SK-N-SH (cell line): ENCODE measurements at regions not wholly inside any gene's neighbourhood (a gene's known extent, or its start where the extent isn't known, plus 50 kb on each side); places are given as distances from the start of the nearest gene placed in this dataset.

Experiments
- CTCF ChIA-PET: fragments of 300-600, 350-600 bp; formaldehyde crosslinking; extraction: SDS; loops from one replicate; lab custom pipeline; 2021; lab: Yijun Ruan, JAX
- POLR2A ChIA-PET: fragments of 350-600 bp; sonication (Branson Sonifier 250); formaldehyde crosslinking; extraction: SDS; loops from one replicate; lab custom pipeline; 2020; ENCODE audit warnings: antibody characterized with exemption, inconsistent platforms; lab: Yijun Ruan, JAX
- DNase-seq: peaks from one replicate; pipeline ENCODE4 v3.0.0; 2012
- H2AFZ ChIP-seq: fragments of 200-600 bp; sonication (generic); 2 replicates; pipeline ENCODE4 v1.8.1; 2016; ENCODE audit warnings: antibody characterized with exemption, mild to moderate bottlenecking, low read depth
- H3F3A ChIP-seq: fragments of 200-600 bp; sonication (generic); replicated peaks from 2 replicates; pipeline ENCODE3; 2016; ENCODE audit warnings: antibody characterized with exemption, mild to moderate bottlenecking; ENCODE audit not compliant: insufficient read depth
- H3K27ac ChIP-seq, 2 experiments: fragments of 200-500 bp in 1 of 2; fragments of 200-600 bp in 1 of 2; sonication (Bioruptor generic) in 1 of 2; sonication (generic), shearing (Covaris generic) in 1 of 2; 2 replicates each; pipeline versions ENCODE4 v1.5.1 to v1.6.1; 2014 to 2016; ENCODE audit warnings: low read depth in 2 of 2, inconsistent platforms in 1 of 2, low read length in 1 of 2, mild to moderate bottlenecking in 1 of 2, mixed read lengths in 1 of 2
- H3K27me3 ChIP-seq: fragments of 200-600 bp; sonication (generic), shearing (Covaris generic); 2 replicates; pipeline ENCODE4 v1.6.1; 2016; ENCODE audit warnings: mixed run types; ENCODE audit not compliant: insufficient read depth
- H3K36me3 ChIP-seq, 2 experiments: fragments of 200-500 bp in 1 of 2; fragments of 200-600 bp in 1 of 2; sonication (Bioruptor generic) in 1 of 2; sonication (generic) in 1 of 2; replicated peaks in 1 of 2; 2 replicates each; pipeline versions ENCODE3 to v1.5.1; 2014 to 2016; ENCODE audit warnings: low read length in 1 of 2, mild to moderate bottlenecking in 1 of 2; ENCODE audit not compliant: insufficient read depth in 2 of 2, control insufficient read depth in 1 of 2
- H3K4me1 ChIP-seq, 2 experiments: fragments of 200-500 bp in 1 of 2; fragments of 200-600 bp in 1 of 2; sonication (Bioruptor generic) in 1 of 2; sonication (generic), shearing (Covaris generic) in 1 of 2; 2 replicates each; pipeline versions ENCODE4 v1.5.1 to v1.6.1; 2014 to 2016; ENCODE audit warnings: low read depth in 1 of 2, low read length in 1 of 2, mixed run types in 1 of 2; ENCODE audit not compliant: insufficient read depth in 2 of 2, control insufficient read depth in 1 of 2
- H3K4me2 ChIP-seq: fragments of 200-600 bp; sonication (generic), shearing (Covaris generic); 2 replicates; pipeline ENCODE4 v1.6.1; 2017; ENCODE audit warnings: mixed run types
- H3K4me3 ChIP-seq, 2 experiments: fragments of 200-500 bp in 1 of 2; fragments of 200-600 bp in 1 of 2; sonication (Bioruptor generic) in 1 of 2; sonication (generic), shearing (Covaris generic) in 1 of 2; 2 replicates each; pipeline versions ENCODE4 v1.5.1 to v1.8.1; 2014 to 2016; ENCODE audit warnings: low read depth in 2 of 2, inconsistent platforms in 1 of 2, low read length in 1 of 2, mild to moderate bottlenecking in 1 of 2, mixed read lengths in 1 of 2, moderate library complexity in 1 of 2
- H3K79me2 ChIP-seq: fragments of 200-600 bp; sonication (generic); 2 replicates; pipeline ENCODE4 v1.8.1; 2017; ENCODE audit warnings: mild to moderate bottlenecking; ENCODE audit not compliant: insufficient read depth
- H3K9ac ChIP-seq: fragments of 200-600 bp; sonication (generic); 2 replicates; pipeline ENCODE4 v1.6.1; 2017; ENCODE audit warnings: mixed run types
- H3K9me2 ChIP-seq: fragments of 200-600 bp; sonication (generic); 2 replicates; pipeline ENCODE4 v1.6.1; 2017; ENCODE audit warnings: mixed run types
- H3K9me3 ChIP-seq: fragments of 200-600 bp; sonication (generic); 2 replicates; pipeline ENCODE4 v1.6.1; 2017; ENCODE audit warnings: mixed run types, mild to moderate bottlenecking, moderate library complexity
- H4K20me1 ChIP-seq: fragments of 200-600 bp; sonication (generic); 2 replicates; pipeline ENCODE4 v1.6.1; 2017; ENCODE audit warnings: mild to moderate bottlenecking, mixed run types; ENCODE audit not compliant: insufficient read depth
- EP300 ChIP-seq, 2 experiments: IDR thresholded peaks; 2 replicates each; pipeline versions ENCODE4 v1.4.0 to v1.6.1; 2012; ENCODE audit warnings: borderline replicate concordance in 1 of 2, low read depth in 1 of 2, low read length in 1 of 2
- FOSL2 ChIP-seq: IDR thresholded peaks from 2 replicates; pipeline ENCODE4 v1.4.0; 2012; ENCODE audit warnings: low read depth, mild to moderate bottlenecking, moderate library complexity, borderline replicate concordance
- FOXJ3 ChIP-seq: sonication (generic); formaldehyde crosslinking; IDR thresholded peaks from 2 replicates; pipeline ENCODE4 v1.5.1; 2020; ENCODE audit warnings: mild to moderate bottlenecking, missing genetic modification reagents
- FOXM1 ChIP-seq: IDR thresholded peaks from 2 replicates; pipeline ENCODE4 v1.4.0; 2012; ENCODE audit warnings: low read depth, mild to moderate bottlenecking
- GABPA ChIP-seq: IDR thresholded peaks from 2 replicates; pipeline ENCODE4 v1.4.0; 2012; ENCODE audit warnings: low read depth, mild to moderate bottlenecking
- GATA2 ChIP-seq: sonication (generic); formaldehyde crosslinking; IDR thresholded peaks from 2 replicates; pipeline ENCODE4 v1.5.0; 2020; ENCODE audit warnings: mild to moderate bottlenecking, missing genetic modification reagents
- JUND ChIP-seq: IDR thresholded peaks from 2 replicates; pipeline ENCODE4 v1.4.0; 2012
- MEF2A ChIP-seq: IDR thresholded peaks from 2 replicates; pipeline ENCODE4 v1.4.0; 2012; ENCODE audit warnings: low read depth, borderline replicate concordance
- MXI1 ChIP-seq: IDR thresholded peaks from 2 replicates; pipeline ENCODE4 v1.6.1; 2012; ENCODE audit warnings: mild to moderate bottlenecking, low read depth, low read length, improper control_type of control experiment
- NFIC ChIP-seq: IDR thresholded peaks from 2 replicates; pipeline ENCODE4 v1.4.0; 2012; ENCODE audit warnings: borderline replicate concordance
- POLR2AphosphoS5 ChIP-seq: IDR thresholded peaks from 2 replicates; pipeline ENCODE4 v1.6.1; 2012; ENCODE audit warnings: low read depth, low read length
- RCOR1 ChIP-seq: fragments of 150-350 bp; IDR thresholded peaks from 2 replicates; pipeline ENCODE4 v1.6.1; 2017; ENCODE audit warnings: antibody characterized with exemption, low read length
- RFX5 ChIP-seq: IDR thresholded peaks from 2 replicates; pipeline ENCODE4 v1.6.1; 2012; ENCODE audit warnings: mild to moderate bottlenecking, improper control_type of control experiment, low read length
- RXRA ChIP-seq: IDR thresholded peaks from 2 replicates; pipeline ENCODE4 v1.4.0; 2012; ENCODE audit warnings: low read depth, mild to moderate bottlenecking, borderline replicate concordance
- SIN3A ChIP-seq: IDR thresholded peaks from 2 replicates; pipeline ENCODE4 v1.6.1; 2012; ENCODE audit warnings: low read depth, mild to moderate bottlenecking, low read length, moderate library complexity, borderline replicate concordance
- SMC3 ChIP-seq: IDR thresholded peaks from 2 replicates; pipeline ENCODE4 v1.6.1; 2012; ENCODE audit warnings: low read depth, low read length, improper control_type of control experiment
- TAF1 ChIP-seq: IDR thresholded peaks from 2 replicates; pipeline ENCODE4 v1.6.1; 2012; ENCODE audit warnings: low read depth, mild to moderate bottlenecking, low read length, moderate library complexity, borderline replicate concordance
- TCF12 ChIP-seq: IDR thresholded peaks from 2 replicates; pipeline ENCODE4 v1.4.0; 2012
- TEAD4 ChIP-seq: IDR thresholded peaks from 2 replicates; pipeline ENCODE4 v1.4.0; 2012; ENCODE audit warnings: mild to moderate bottlenecking, borderline replicate concordance; ENCODE audit not compliant: insufficient read depth
- YY1 ChIP-seq: IDR thresholded peaks from 2 replicates; pipeline ENCODE4 v1.4.0; 2012; ENCODE audit warnings: low read depth, mild to moderate bottlenecking
- WGBS: methylation state at CpG from one replicate; pipeline ENCODE4 v1.1.6; 2017; ENCODE audit warnings: low lambda C conversion rate; 5-methylcytosine and 5-hydroxymethylcytosine counted together
- TF ChIP-seq, protein P1 (sequence below): IDR thresholded peaks from 2 replicates; pipeline ENCODE4 v1.4.0; 2012; ENCODE audit warnings: low read depth
- TF ChIP-seq, protein P2 (sequence below): fragments of 150-350 bp; IDR thresholded peaks from 2 replicates; pipeline ENCODE4 v1.6.1; 2016; ENCODE audit warnings: mild to moderate bottlenecking, low read depth, low read length
- TF ChIP-seq, protein P3 (sequence below): IDR thresholded peaks from 2 replicates; pipeline ENCODE4 v1.4.0; 2012; ENCODE audit warnings: low read depth, borderline replicate concordance
- TF ChIP-seq, protein P4 (sequence below): IDR thresholded peaks from 2 replicates; pipeline ENCODE4; 2012

DNA sequence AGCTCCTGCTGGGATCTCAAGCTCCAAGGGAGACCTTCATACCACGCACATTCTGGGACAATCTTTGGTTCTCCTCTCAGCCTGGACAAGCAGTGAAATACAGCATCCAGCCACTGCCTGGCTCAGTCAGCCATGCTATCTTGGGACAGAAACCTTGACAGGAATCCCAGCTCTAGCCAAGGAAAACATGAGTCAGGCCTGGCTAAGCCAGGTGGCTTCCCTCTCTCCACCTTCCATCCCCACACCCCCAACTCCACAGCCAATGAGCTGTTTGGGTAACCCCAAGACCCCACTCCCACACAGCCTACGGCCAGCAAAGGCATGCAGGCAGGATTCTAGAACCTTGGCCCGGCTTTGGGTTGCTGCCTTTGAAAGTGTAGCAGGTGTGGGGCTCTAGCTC, 64.9 kb downstream of the MCFD2 start (continued):
- TF ChIP-seq TEAD4 (peak; percentile 49; the same call in 1 of the 2 replicates), TAF1 (peak; percentile 34; the same call in 1 of the 2 replicates), RXRA (peak; percentile 71; the same call in 1 of the 2 replicates), RCOR1 (no peak), MEF2A (peak; percentile 60; the same call in 1 of the 2 replicates), SMC3 (no peak), FOXJ3 (CRISPR knock-in tag) (no peak), JUND (peak; percentile 80)
- TF ChIP-seq, protein P1, sequence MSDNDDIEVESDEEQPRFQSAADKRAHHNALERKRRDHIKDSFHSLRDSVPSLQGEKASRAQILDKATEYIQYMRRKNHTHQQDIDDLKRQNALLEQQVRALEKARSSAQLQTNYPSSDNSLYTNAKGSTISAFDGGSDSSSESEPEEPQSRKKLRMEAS, result peak; percentile 84
- TF ChIP-seq, all 33 proteins: peak for 14

DNA sequence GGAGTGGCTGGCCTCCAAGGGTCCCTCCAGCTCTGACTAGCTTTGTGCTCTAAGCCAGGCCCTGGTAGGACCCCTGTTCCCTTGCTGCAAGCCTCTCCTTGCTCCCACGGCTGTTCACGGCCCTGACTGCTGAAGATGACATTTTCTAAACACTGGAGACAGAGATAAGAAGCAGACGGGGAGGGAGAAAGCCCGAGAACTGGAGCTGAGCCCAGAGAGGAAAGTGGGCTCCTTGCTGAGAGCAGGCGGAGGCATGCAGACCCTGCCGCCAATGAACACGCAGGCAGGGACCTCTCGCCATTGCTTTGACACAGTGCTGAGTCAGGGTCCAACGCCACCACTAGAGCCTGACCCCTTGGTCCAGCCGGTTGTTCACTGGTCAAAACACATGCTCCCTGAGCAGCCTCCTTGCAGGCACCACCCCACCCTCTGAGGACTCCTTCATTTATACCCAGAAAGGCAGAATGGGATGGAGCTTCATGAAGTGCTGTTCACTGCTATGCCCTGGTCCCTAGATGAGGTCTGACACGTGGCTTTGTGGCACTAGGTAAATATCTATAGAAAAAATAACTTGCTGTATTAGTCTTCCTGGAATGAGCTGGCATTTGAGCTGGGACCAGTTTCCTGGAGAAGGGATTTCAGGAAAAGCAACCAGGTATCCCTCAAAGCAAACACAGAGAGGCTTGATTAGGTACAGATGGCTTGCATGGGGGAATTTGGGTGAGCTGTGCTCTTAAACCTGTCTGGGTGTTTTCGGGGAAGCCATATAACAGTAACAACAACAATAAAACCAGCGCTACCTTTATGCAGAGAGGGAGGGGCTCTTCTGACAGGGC, 65.7 kb downstream of the MCFD2 start:
- DNase-seq, result peak; percentile 46
- H3K4me2 ChIP-seq, result peak overlapping the region; percentile 64
- WGBS, result 36% methylated on average over 13 of the region's 13 CpGs
- H3K9me2 ChIP-seq, result no peaks in the 10 kb centered on the region
- no peaks in the 10 kb centered on the region for H3K36me3 ChIP-seq
- H3K27ac ChIP-seq, result peak overlapping the region; percentile 92 to 99
- H2AFZ ChIP-seq, result no peak overlapping the region
- peaks cover 68% of the 10 kb centered on the region for H3F3A ChIP-seq
- POLR2A ChIA-PET, result interaction anchor here (0.7 kb wide), 1 partner anchor 1469 kb away, joined by 3 read pairs; no protein-coding TSS in a partner anchor
- no peaks in the 10 kb centered on the region for H3K27me3 ChIP-seq
- H4K20me1 ChIP-seq, result no peaks in the 10 kb centered on the region
- no peaks in the 10 kb centered on the region for H3K9me3 ChIP-seq
- peaks cover 10% of the 10 kb centered on the region for H3K79me2 ChIP-seq
- CTCF ChIA-PET, result interaction anchor here (0.7 to 2.0 kb wide), 10 partner anchors 8 to 857 kb away, joined by 3 to 8 read pairs (median 4); no protein-coding TSS in a partner anchor
- peaks cover 61 to 73% of the 10 kb centered on the region in 2 experiments for H3K4me1 ChIP-seq
- peak overlapping the region in 1 of 2 experiments; percentile 2; a peak in 1 of 4 replicates for H3K4me3 ChIP-seq
- peak overlapping the region; percentile 72 for H3K9ac ChIP-seq
- 0 out of 2 replicates have a peak, but pooled peaks have one; percentile 6 for TF ChIP-seq TEAD4
- TF ChIP-seq FOXM1, result no peak
- peak; percentile 90 for TF ChIP-seq TCF12
- no peak for TF ChIP-seq GABPA
- peak; percentile 31; the same call in 1 of the 2 replicates for TF ChIP-seq FOSL2
- TF ChIP-seq, protein P2, sequence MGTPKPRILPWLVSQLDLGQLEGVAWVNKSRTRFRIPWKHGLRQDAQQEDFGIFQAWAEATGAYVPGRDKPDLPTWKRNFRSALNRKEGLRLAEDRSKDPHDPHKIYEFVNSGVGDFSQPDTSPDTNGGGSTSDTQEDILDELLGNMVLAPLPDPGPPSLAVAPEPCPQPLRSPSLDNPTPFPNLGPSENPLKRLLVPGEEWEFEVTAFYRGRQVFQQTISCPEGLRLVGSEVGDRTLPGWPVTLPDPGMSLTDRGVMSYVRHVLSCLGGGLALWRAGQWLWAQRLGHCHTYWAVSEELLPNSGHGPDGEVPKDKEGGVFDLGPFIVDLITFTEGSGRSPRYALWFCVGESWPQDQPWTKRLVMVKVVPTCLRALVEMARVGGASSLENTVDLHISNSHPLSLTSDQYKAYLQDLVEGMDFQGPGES, result no peak
- no peak for TF ChIP-seq TAF1
- TF ChIP-seq, protein P3, sequence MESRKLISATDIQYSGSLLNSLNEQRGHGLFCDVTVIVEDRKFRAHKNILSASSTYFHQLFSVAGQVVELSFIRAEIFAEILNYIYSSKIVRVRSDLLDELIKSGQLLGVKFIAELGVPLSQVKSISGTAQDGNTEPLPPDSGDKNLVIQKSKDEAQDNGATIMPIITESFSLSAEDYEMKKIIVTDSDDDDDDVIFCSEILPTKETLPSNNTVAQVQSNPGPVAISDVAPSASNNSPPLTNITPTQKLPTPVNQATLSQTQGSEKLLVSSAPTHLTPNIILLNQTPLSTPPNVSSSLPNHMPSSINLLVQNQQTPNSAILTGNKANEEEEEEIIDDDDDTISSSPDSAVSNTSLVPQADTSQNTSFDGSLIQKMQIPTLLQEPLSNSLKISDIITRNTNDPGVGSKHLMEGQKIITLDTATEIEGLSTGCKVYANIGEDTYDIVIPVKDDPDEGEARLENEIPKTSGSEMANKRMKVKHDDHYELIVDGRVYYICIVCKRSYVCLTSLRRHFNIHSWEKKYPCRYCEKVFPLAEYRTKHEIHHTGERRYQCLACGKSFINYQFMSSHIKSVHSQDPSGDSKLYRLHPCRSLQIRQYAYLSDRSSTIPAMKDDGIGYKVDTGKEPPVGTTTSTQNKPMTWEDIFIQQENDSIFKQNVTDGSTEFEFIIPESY, result no peak
- 0 out of 2 replicates have a peak, but pooled peaks have one; percentile 22 for TF ChIP-seq RCOR1
- TF ChIP-seq GATA2 (CRISPR knock-in tag), result peak; percentile 43; the same call in 1 of the 2 replicates
- TF ChIP-seq YY1, result peak; percentile 64; the same call in 1 of the 2 replicates
- TF ChIP-seq, protein P4, sequence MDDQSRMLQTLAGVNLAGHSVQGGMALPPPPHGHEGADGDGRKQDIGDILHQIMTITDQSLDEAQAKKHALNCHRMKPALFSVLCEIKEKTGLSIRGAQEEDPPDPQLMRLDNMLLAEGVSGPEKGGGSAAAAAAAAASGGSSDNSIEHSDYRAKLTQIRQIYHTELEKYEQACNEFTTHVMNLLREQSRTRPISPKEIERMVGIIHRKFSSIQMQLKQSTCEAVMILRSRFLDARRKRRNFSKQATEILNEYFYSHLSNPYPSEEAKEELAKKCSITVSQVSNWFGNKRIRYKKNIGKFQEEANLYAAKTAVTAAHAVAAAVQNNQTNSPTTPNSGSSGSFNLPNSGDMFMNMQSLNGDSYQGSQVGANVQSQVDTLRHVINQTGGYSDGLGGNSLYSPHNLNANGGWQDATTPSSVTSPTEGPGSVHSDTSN, result peak; percentile 91
- TF ChIP-seq RFX5, result no peak
- peak; percentile 90 for TF ChIP-seq NFIC
- TF ChIP-seq, protein P1, result peak; percentile 73
- TF ChIP-seq SIN3A, result no peak
- peak; percentile 55 for TF ChIP-seq POLR2AphosphoS5
- peak in 1 of 2 experiments; percentile 67; a peak in 2 of 4 replicates for TF ChIP-seq EP300 (IDR thresholded peaks at IDR 0.05; ENCODE audit: borderline replicate concordance in 1 of 2, low read depth in 1 of 2, low read length in 1 of 2)
- TF ChIP-seq MXI1, result no peak
